H1 (cell line): ENCODE measurements at regions not wholly inside any gene's neighbourhood (a gene's known extent, or its start where the extent isn't known, plus 50 kb on each side); places are given as distances from the start of the nearest gene placed in this dataset.

Experiments used
- CTCF ChIA-PET: fragments of 300-600 bp; sonication (Branson Sonifier 250); formaldehyde crosslinking; loops from one replicate; lab custom pipeline; 2021; ENCODE audit not compliant: partially characterized antibody; lab: Charles Lee
- POLR2A ChIA-PET: fragments of 300-600 bp; sonication (Branson Sonifier 250); formaldehyde crosslinking; loops from one replicate; lab custom pipeline; 2021; ENCODE audit warnings: inconsistent platforms; ENCODE audit not compliant: partially characterized antibody; lab: Charles Lee
- DNase-seq, 2 experiments: peaks; one replicate each; pipeline versions ENCODE4 v3.0.0 to v3.0.0-alpha.2; 2010 to 2022; ENCODE audit warnings: low spot score in 2 of 2, low read depth in 1 of 2, mixed read lengths in 1 of 2
- FAIRE-seq: peaks from 2 replicates; lab custom pipeline; 2011; peaks lifted over from hg19 to GRCh38; lab: Jason Lieb, UNC
- H2AFZ ChIP-seq: 2 replicates; pipeline ENCODE4 v1.8.1; 2012; ENCODE audit warnings: low read length, inconsistent platforms
- H2AK5ac ChIP-seq: 2 replicates; pipeline ENCODE4 v1.6.1; 2013; ENCODE audit warnings: low read depth, low read length
- H2BK120ac ChIP-seq: replicated peaks from 2 replicates; pipeline ENCODE3; 2013; ENCODE audit warnings: low read depth, low read length, inconsistent platforms
- H2BK12ac ChIP-seq: 2 replicates; pipeline ENCODE4 v1.6.1; 2013; ENCODE audit warnings: low read depth, low read length
- H2BK15ac ChIP-seq: 2 replicates; pipeline ENCODE4 v1.6.1; 2013; ENCODE audit warnings: low read length
- H2BK20ac ChIP-seq: 2 replicates; pipeline ENCODE4 v1.6.1; 2013; ENCODE audit warnings: low read length
- H2BK5ac ChIP-seq: 2 replicates; pipeline ENCODE4 v1.6.1; 2013; ENCODE audit warnings: low read depth, low read length
- H3K14ac ChIP-seq: 2 replicates; pipeline ENCODE4 v1.6.1; 2013; ENCODE audit warnings: inconsistent platforms; ENCODE audit not compliant: insufficient read length
- H3K18ac ChIP-seq: 2 replicates; pipeline ENCODE4 v1.6.1; 2013; ENCODE audit warnings: low read length; ENCODE audit errors: extremely low read depth
- H3K23ac ChIP-seq: 2 replicates; pipeline ENCODE4 v1.6.1; 2013; ENCODE audit warnings: inconsistent platforms; ENCODE audit not compliant: insufficient read length
- H3K23me2 ChIP-seq: 2 replicates; pipeline ENCODE4 v1.6.1; 2013; ENCODE audit warnings: low read depth, low read length
- H3K27ac ChIP-seq: 2 replicates; pipeline ENCODE4 v1.6.1; 2011; ENCODE audit warnings: low read depth, low read length, inconsistent platforms
- H3K27me3 ChIP-seq, 4 experiments: replicated peaks in 1 of 4; 1 replicate in 1 of 4; 2 replicates in 3 of 4; pipeline versions ENCODE4 v1.6.1 to v1.8.1; 2011 to 2013; ENCODE audit warnings: low read length in 3 of 4, mild to moderate bottlenecking in 3 of 4, inconsistent platforms in 2 of 4, mixed read lengths in 2 of 4, moderate library complexity in 1 of 4; ENCODE audit not compliant: control insufficient read depth in 3 of 4, insufficient read depth in 3 of 4; ENCODE audit errors: extremely low read depth in 1 of 4
- H3K36me3 ChIP-seq, 4 experiments: 2 replicates each; pipeline versions ENCODE4 v1.6.1 to v1.8.1; 2011 to 2013; ENCODE audit warnings: mild to moderate bottlenecking in 4 of 4, low read length in 3 of 4, moderate library complexity in 2 of 4, control low read depth in 1 of 4, inconsistent platforms in 1 of 4; ENCODE audit not compliant: insufficient read depth in 4 of 4, control insufficient read depth in 2 of 4
- H3K4ac ChIP-seq: replicated peaks from 2 replicates; pipeline ENCODE3; 2013; ENCODE audit warnings: low read length, low read depth, mixed read lengths, inconsistent platforms; ENCODE audit not compliant: insufficient read length
- H3K4me1 ChIP-seq, 4 experiments: replicated peaks in 1 of 4; 1 replicate in 1 of 4; 2 replicates in 3 of 4; pipeline versions ENCODE4 v1.6.1 to v1.8.1; 2011 to 2013; ENCODE audit warnings: low read length in 3 of 4, inconsistent platforms in 2 of 4, mixed read lengths in 1 of 4; ENCODE audit not compliant: insufficient read depth in 4 of 4, control insufficient read depth in 3 of 4
- H3K4me2 ChIP-seq, 2 experiments: 2 replicates each; pipeline versions ENCODE4 v1.6.1 to v1.8.1; 2011 to 2013; ENCODE audit warnings: low read depth in 2 of 2, low read length in 2 of 2, control low read depth in 1 of 2, inconsistent platforms in 1 of 2, mild to moderate bottlenecking in 1 of 2; ENCODE audit not compliant: insufficient read depth in 1 of 2
- H3K4me3 ChIP-seq, 4 experiments: fragments of 200-600, 300-600 bp in 1 of 4; sonication (generic), shearing (Covaris generic), sonication (Bioruptor Twin) in 1 of 4; 2 replicates each; pipeline versions ENCODE4 v1.5.1 to v1.8.1; 2011 to 2016; ENCODE audit warnings: low read length in 4 of 4, low read depth in 3 of 4, control low read depth in 2 of 4, inconsistent platforms in 2 of 4, mild to moderate bottlenecking in 2 of 4, mixed read lengths in 1 of 4, moderate library complexity in 1 of 4; ENCODE audit not compliant: insufficient read depth in 2 of 4; ENCODE audit errors: extremely low read depth in 1 of 4
- H3K56ac ChIP-seq: replicated peaks from 2 replicates; pipeline ENCODE3; 2013; ENCODE audit warnings: low read depth, mild to moderate bottlenecking, mixed read lengths, low read length, inconsistent platforms; ENCODE audit not compliant: insufficient read length
- H3K79me1 ChIP-seq: 2 replicates; pipeline ENCODE4 v1.6.1; 2013; ENCODE audit warnings: low read depth, low read length, control low read depth
- H3K79me2 ChIP-seq, 2 experiments: 2 replicates each; pipeline versions ENCODE4 v1.6.1 to v1.8.1; 2012 to 2013; ENCODE audit warnings: low read length in 2 of 2, mild to moderate bottlenecking in 2 of 2, inconsistent platforms in 1 of 2; ENCODE audit not compliant: insufficient read depth in 2 of 2, control insufficient read depth in 1 of 2
- H3K9ac ChIP-seq, 4 experiments: replicated peaks in 1 of 4; 1 replicate in 1 of 4; 2 replicates in 3 of 4; pipeline versions ENCODE4 v1.6.1 to v1.8.1; 2011 to 2013; ENCODE audit warnings: low read depth in 3 of 4, low read length in 3 of 4, control low read depth in 2 of 4, mild to moderate bottlenecking in 2 of 4, moderate library complexity in 2 of 4, inconsistent platforms in 1 of 4; ENCODE audit errors: extremely low read depth in 1 of 4
- H3K9me3 ChIP-seq, 2 experiments: 2 replicates each; pipeline versions ENCODE4 v1.6.1 to v1.8.1; 2012 to 2013; ENCODE audit warnings: mild to moderate bottlenecking in 2 of 2, moderate library complexity in 2 of 2, control low read depth in 1 of 2, inconsistent platforms in 1 of 2, low read depth in 1 of 2, low read length in 1 of 2, mixed read lengths in 1 of 2; ENCODE audit not compliant: insufficient read depth in 2 of 2
- H4K20me1 ChIP-seq, 2 experiments: replicated peaks in 1 of 2; 2 replicates each; pipeline versions ENCODE3 to v1.8.1; 2011 to 2013; ENCODE audit warnings: inconsistent platforms in 2 of 2, low read length in 2 of 2, mild to moderate bottlenecking in 1 of 2; ENCODE audit not compliant: insufficient read depth in 2 of 2, control insufficient read depth in 1 of 2
- H4K5ac ChIP-seq: 2 replicates; pipeline ENCODE4 v1.6.1; 2013; ENCODE audit warnings: low read length, low read depth, mixed read lengths, inconsistent platforms; ENCODE audit not compliant: insufficient read length
- H4K8ac ChIP-seq: 2 replicates; pipeline ENCODE4 v1.8.0; 2013; ENCODE audit warnings: mild to moderate bottlenecking, moderate library complexity, low read length, inconsistent platforms; ENCODE audit not compliant: insufficient read depth; ENCODE audit errors: extremely low read depth
- H4K91ac ChIP-seq: replicated peaks from 2 replicates; pipeline ENCODE3; 2013; ENCODE audit warnings: low read length, mixed read lengths, inconsistent platforms; ENCODE audit not compliant: insufficient read length
- ASH2L ChIP-seq: fragments of 200-600, 300-600 bp; sonication (generic); IDR thresholded peaks from one replicate; pipeline ENCODE4 v1.7.1; 2017; ENCODE audit warnings: low read length
- BACH1 ChIP-seq: IDR thresholded peaks from 2 replicates; pipeline ENCODE4 v1.6.1; 2012; ENCODE audit warnings: low read length, improper control_type of control experiment
- BRCA1 ChIP-seq: IDR thresholded peaks from 2 replicates; pipeline ENCODE4 v1.6.1; 2012; ENCODE audit warnings: low read depth, low read length, improper control_type of control experiment
- CREB1 ChIP-seq: IDR thresholded peaks from 2 replicates; pipeline ENCODE4 v1.6.1; 2012; ENCODE audit warnings: inconsistent platforms
- JUN ChIP-seq: IDR thresholded peaks from 2 replicates; pipeline ENCODE4 v1.6.1; 2011; ENCODE audit warnings: low read depth, mild to moderate bottlenecking, improper control_type of control experiment, low read length
- JUND ChIP-seq: IDR thresholded peaks from 2 replicates; pipeline ENCODE4 v1.6.1; 2011; ENCODE audit warnings: mild to moderate bottlenecking, improper control_type of control experiment, low read length
- KDM5A ChIP-seq: fragments of 200-600 bp; IDR thresholded peaks from 2 replicates; pipeline ENCODE4 v1.7.1; 2012; ENCODE audit warnings: mild to moderate bottlenecking, low read length, inconsistent platforms, mixed read lengths
- NANOG ChIP-seq: IDR thresholded peaks from 2 replicates; pipeline ENCODE4 v1.6.1; 2011; ENCODE audit warnings: low read length, low read depth, mild to moderate bottlenecking, inconsistent platforms; ENCODE audit not compliant: insufficient read depth, poor library complexity, severe bottlenecking
- POLR2A ChIP-seq, 2 experiments: IDR thresholded peaks; 1 replicate in 1 of 2; 2 replicates in 1 of 2; pipeline ENCODE4 v1.6.1; 2011; ENCODE audit warnings: low read depth in 2 of 2, low read length in 2 of 2, mild to moderate bottlenecking in 2 of 2; ENCODE audit errors: control extremely low read depth in 1 of 2
- RXRA ChIP-seq: IDR thresholded peaks from 2 replicates; pipeline ENCODE4 v1.6.1; 2011; ENCODE audit warnings: low read depth, mild to moderate bottlenecking, low read length, moderate library complexity; ENCODE audit not compliant: insufficient read depth
- SAP30 ChIP-seq: fragments of 300-600 bp; sonication (generic); IDR thresholded peaks from 2 replicates; pipeline ENCODE4 v1.7.1; 2012; ENCODE audit warnings: low read length, moderate library complexity, mild to moderate bottlenecking, inconsistent platforms; ENCODE audit not compliant: insufficient read depth, insufficient replicate concordance
- SP1 ChIP-seq: IDR thresholded peaks from 2 replicates; pipeline ENCODE4 v1.6.1; 2011; ENCODE audit warnings: low read depth, low read length
- SRF ChIP-seq: IDR thresholded peaks from 2 replicates; pipeline ENCODE4 v1.6.1; 2011; ENCODE audit warnings: mild to moderate bottlenecking, low read depth, low read length, moderate library complexity
- USF2 ChIP-seq: IDR thresholded peaks from 2 replicates; pipeline ENCODE4 v1.6.1; 2011; ENCODE audit warnings: low read length, improper control_type of control experiment
- WGBS, 2 experiments: shearing (Covaris generic) in 1 of 2; methylation state at CpG; one replicate each; pipeline versions ENCODE4 v1.1.6 to v1.1.7; 2013 to 2015; ENCODE audit warnings: low lambda C conversion rate in 2 of 2, mixed read lengths in 2 of 2, inconsistent platforms in 1 of 2, low coverage in 1 of 2, missing lambda C conversion rate in 1 of 2; ENCODE audit not compliant: insufficient replicate concordance in 2 of 2, insufficient coverage in 1 of 2, insufficient read length in 1 of 2; ENCODE audit errors: extremely low coverage in 1 of 2, missing lambda C conversion rate in 1 of 2; 5-methylcytosine and 5-hydroxymethylcytosine counted together
- TF ChIP-seq, protein P1 (sequence below): IDR thresholded peaks from 2 replicates; pipeline ENCODE4 v1.6.1; 2012; ENCODE audit warnings: inconsistent platforms

DNA sequence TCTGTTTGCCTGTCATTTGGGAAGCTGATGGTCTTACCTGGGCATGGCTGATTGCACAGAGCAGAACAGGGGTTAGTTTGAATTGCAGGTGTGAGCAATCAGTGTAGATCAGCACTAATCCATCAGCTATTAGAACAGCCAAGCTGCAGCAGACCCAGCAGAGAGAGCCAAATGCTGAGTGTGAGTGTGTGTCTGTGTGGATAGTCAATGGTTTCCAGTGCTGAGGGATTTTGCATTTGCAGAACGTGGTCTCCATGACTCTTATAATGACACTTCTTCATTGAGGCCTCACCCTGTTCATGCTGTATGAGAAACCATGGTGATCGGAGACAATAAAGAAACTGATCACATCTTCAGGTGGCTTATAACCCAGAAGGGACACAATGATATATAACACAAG, 312.1 kb downstream of the SOX2 start:
- H3K4me1 ChIP-seq: no peaks in the 10 kb centered on the region
- CTCF ChIA-PET: interaction anchor here (0.5 to 0.6 kb wide), 2 partner anchors 8 to 322 kb away, joined by 3 to 4 read pairs; no protein-coding TSS in a partner anchor
- TF ChIP-seq USF2 (no peak), RXRA (no peak), JUND (no peak), SAP30 (no peak), BRCA1 (no peak), BACH1 (no peak), SRF (no peak), SP1 (no peak), JUN (no peak), POLR2A (IDR thresholded peaks at IDR 0.05; ENCODE audit: control extremely low read depth in 1 of 2, low read depth in 2 of 2, low read length in 2 of 2) (no peak), CREB1 (no peak), KDM5A (no peak), ASH2L (no peak), NANOG (no peak)
- TF ChIP-seq, protein P1, sequence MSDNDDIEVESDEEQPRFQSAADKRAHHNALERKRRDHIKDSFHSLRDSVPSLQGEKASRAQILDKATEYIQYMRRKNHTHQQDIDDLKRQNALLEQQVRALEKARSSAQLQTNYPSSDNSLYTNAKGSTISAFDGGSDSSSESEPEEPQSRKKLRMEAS: no peak

More for the DNA sequence above, 312.1 kb downstream of the SOX2 start:
- Histone ChIP-seq H3K36me3 (no peaks in the 10 kb centered on the region), H3K56ac (no peak overlapping the region), H3K23me2 (no peaks in the 10 kb centered on the region), H4K8ac (no peak overlapping the region), H3K79me1 (no peaks in the 10 kb centered on the region), H2BK120ac (no peak overlapping the region), H2AK5ac (no peak overlapping the region), H2BK15ac (no peak overlapping the region), H3K18ac (no peak overlapping the region), H4K20me1 (no peaks in the 10 kb centered on the region), H2BK5ac (no peak overlapping the region), H3K4me3 (no peak overlapping the region), H2BK20ac (no peak overlapping the region), H3K23ac (no peak overlapping the region), H4K91ac (no peak overlapping the region), H3K27ac (no peak overlapping the region), H3K27me3 (no peaks in the 10 kb centered on the region), H4K5ac (no peak overlapping the region), H3K4me2 (no peak overlapping the region), H2AFZ (no peak overlapping the region), H3K9me3 (no peaks in the 10 kb centered on the region), H3K9ac (no peak overlapping the region), H3K4ac (no peak overlapping the region), H3K14ac (no peak overlapping the region), H2BK12ac (no peak overlapping the region), H3K79me2 (no peaks in the 10 kb centered on the region)
- no peak for FAIRE-seq
- DNase-seq: no peak
- POLR2A ChIA-PET: no interaction called here
- WGBS, 2 experiments: 83% methylated on average over 2 of the region's 2 CpGs; no CpG with 5 or more reads in 1 of the 2 experiments
